GM11168 (cell line): ENCODE measurements at regions not wholly inside any gene's neighbourhood (a gene's known extent, or its start where the extent isn't known, plus 50 kb on each side); places are given as distances from the start of the nearest gene placed in this dataset.

Experiments
- in situ Hi-C: fragments of 300-500 bp; cut with MboI; formaldehyde crosslinking; loops from one replicate; pipeline ENCODE4 v1.12.0; 2022; ENCODE audit warnings: low sequenced_read_pairs; ENCODE audit not compliant: unreplicated experiment

- in situ Hi-C loops: no loop called here
Observed at GRCh38 chr6:44629636-44630035, 242.1 kb downstream of the CDC5L start.

- in situ Hi-C loops: no loop called here
Observed at GRCh38 chr6:44630125-44631028, 242.9 kb downstream of the CDC5L start.

DNA sequence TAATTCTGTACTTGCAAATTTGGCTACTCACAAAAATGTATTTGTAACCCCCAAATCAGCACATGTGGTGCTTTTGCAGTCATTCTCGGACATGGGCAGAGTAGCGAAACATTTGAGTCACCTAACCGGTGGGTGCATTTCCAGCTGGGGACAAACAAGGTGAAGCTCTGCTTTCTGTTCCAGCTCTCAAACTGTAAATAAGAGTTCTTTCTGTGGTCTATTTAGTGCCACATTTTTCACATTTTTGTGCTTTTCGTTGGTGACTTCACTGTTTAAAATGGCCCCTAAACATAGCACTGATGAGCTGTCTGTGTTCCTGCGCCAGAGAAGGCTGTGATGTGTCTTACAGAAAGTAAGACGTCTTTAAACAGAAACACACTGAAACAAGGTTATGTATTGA lies 244.5 kb downstream of the CDC5L start:
- in situ Hi-C loops: no loop called here

DNA sequence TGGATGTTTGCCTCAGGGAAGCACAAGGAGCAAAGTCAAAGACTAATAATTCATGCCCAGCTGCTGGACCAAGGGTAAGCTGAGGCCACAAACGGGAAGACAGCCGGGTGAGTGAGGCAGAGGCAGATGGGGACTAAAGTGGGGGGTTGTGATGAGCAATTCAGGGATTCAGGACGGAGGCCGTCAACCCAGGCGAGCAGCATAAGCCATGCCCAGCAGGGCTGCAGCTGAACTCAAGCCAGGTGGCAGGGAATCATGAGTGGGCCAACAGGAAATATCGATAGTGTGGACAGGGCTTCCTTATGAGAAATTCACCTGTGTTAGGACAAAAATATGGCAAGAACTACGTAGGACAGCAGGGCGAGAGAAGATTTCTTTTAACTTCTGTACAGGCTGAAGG lies 246.8 kb downstream of the CDC5L start:
- in situ Hi-C loops: no loop called here

GRCh38 chr6:44635486-44635885 lies 248.0 kb downstream of the CDC5L start:
- in situ Hi-C loops: no loop called here

GRCh38 chr6:44636561-44637248 lies 249.2 kb downstream of the CDC5L start:
- in situ Hi-C loops: no loop called here

- in situ Hi-C loops: loop anchor here (10.0 kb wide), 1 partner anchor 167 kb away; no protein-coding TSS in a partner anchor
Observed at GRCh38 chr6:44641344-44642031, 254.0 kb downstream of the CDC5L start.

DNA sequence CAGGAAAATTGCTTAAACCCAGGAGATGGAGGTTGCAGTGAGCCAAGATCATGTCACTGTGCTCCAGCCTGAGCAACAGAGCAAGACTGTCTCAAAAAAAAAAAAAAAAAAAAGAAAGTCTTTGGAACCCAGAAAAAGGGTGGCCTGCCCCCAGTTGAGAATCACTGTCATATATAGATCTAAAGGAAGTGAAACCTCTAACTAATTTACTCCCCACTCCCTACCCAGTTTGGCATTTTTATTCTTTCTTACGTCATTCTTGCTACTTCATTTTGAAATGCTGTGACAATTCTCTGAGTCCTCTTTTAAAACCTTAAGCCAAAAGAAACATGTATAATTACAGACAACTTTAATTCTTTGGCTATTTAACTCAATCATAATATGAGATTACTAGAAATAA lies 254.8 kb downstream of the CDC5L start:
- in situ Hi-C loops: loop anchor here (10.0 kb wide), 1 partner anchor 168 kb away; no protein-coding TSS in a partner anchor

DNA sequence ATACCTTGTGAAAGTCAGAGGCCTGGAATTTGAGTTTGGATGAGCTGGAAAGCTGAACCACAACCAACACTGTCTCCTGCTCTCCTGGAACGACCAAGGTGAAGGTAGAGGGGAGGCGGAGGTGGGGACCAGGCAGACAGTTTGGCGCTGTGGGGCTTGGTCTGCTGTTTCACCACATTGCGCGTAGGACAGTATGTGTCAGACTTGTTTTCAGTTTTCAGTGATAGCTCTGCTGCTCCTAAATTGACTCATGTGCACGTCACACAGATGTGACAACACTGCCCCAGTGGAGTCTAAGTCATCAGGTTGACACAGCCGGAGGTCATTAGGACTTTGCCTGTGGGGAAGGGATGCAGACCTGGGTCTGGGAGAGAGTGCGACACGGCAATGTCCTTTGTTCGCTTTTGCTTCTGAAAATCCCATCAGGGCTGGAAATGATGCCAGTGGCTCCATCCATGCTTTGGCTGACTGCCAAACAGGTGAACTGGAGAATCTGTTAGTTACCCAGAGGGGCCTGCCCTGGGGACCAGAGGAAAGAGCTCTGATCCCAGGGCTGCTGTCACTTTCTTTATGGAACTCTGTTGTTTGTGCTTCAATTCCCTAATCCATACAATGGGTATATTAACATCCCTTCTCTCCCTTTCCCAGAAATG lies 255.5 kb downstream of the CDC5L start:
- in situ Hi-C loops: loop anchor here (10.0 kb wide), 1 partner anchor 168 kb away; no protein-coding TSS in a partner anchor

GRCh38 chr6:44645276-44645675 lies 257.8 kb downstream of the CDC5L start:
- in situ Hi-C loops: loop anchor here (10.0 kb wide), 1 partner anchor 170 kb away; no protein-coding TSS in a partner anchor

DNA sequence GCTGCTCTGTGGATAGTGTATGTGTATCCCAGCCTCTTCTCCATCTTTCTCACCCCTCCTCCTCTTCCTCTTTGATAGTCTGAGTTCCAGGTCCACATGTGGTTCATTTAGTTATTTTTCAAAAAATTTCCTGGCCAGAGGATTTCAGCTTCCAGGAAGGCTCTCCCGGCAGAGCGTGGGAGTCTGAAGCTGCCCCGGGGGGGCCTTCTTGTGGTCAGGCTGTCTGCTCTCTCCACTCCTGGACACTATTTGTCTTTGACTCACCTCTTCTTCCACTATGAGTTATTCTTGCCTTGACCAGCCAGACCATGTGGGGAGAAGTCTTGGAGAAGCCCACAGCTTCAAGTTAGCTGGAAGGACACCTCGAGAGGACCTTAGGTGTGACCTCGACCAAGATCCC lies 258.8 kb downstream of the CDC5L start:
- in situ Hi-C loops: loop anchor here (10.0 kb wide), 1 partner anchor 172 kb away; no protein-coding TSS in a partner anchor

DNA sequence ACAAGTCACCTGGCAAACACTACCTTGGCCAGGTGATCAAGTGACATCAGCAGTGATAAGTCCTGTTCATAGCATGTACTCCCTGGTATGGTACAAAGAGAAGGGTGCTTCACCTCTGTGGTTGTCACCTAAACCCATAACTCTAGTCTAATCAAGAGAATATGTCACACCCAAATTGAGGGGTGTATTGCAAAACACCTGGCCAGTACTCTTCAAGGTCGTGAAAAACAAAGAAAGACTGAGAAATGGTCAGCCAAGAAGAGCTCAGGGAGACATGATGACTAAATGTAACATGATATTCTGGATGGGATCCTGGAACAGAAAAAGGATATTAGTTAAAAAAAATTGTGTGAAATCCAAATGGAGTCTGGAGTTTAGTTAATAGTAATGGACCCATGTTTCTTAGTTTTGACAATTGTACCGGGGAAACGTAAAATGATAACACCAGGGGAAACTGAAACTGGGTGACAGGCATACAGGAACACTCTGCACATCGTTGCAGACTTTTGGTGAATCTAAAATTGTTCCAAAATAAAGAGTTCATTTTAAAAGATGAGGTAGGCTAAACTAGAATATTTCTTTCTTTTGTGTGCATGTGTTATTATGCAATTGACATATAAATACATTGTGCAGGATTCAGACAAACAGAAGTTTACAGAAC lies 262.0 kb downstream of the CDC5L start:
- in situ Hi-C loops: loop anchor here (10.0 to 25.0 kb wide), 3 partner anchors 175 to 1263 kb away; no protein-coding TSS in a partner anchor

GRCh38 chr6:44650495-44650894 lies 263.0 kb downstream of the CDC5L start:
- in situ Hi-C loops: loop anchor here (10.0 to 25.0 kb wide), 2 partner anchors 1064 to 1262 kb away; no protein-coding TSS in a partner anchor

DNA sequence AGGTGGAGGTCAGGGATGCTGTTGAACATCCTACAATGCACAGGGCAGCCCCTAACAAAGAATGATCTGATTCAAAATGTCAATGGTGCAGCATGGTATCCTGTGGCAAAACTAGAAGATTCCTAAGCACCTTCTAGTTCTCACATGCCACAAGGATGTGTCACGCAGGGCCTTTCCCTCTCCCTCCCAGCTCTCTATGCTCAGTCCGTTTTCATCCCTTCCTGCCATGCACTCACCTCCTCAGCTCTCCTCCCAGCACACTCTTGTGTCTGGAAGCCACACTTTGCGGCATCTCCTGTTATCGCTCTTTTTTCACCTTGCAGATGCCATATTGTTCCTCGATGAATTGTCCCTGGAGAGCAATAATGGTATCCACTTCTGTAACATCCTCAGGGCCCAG lies 263.4 kb downstream of the CDC5L start:
- in situ Hi-C loops: loop anchor here (10.0 to 25.0 kb wide), 2 partner anchors 1064 to 1261 kb away; no protein-coding TSS in a partner anchor

GRCh38 chr6:44651604-44652003 lies 264.1 kb downstream of the CDC5L start:
- in situ Hi-C loops: loop anchor here (10.0 to 25.0 kb wide), 2 partner anchors 1063 to 1261 kb away; no protein-coding TSS in a partner anchor

GRCh38 chr6:44652547-44652946 lies 265.0 kb downstream of the CDC5L start:
- in situ Hi-C loops: loop anchor here (10.0 to 25.0 kb wide), 2 partner anchors 1062 to 1260 kb away; no protein-coding TSS in a partner anchor

DNA sequence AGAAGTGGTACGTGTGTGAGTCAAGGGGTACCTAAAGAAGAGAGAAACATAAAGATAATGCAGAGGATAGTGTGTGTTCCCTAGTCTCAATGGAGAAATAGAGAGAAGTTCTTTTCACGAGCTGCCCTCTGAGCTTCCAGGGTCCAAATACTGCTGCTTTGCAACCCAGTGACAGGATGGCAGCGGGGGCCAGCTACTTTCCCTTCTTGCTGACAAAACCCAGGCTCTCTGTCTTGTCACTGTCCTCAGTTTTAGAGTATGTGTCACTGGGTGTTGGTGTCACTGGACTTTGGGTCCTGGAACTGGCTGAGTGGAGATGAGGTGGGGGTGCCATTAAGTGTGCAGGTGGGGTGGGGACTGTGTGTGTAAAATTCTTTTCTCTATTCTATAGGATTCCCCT lies 265.6 kb downstream of the CDC5L start:
- in situ Hi-C loops: loop anchor here (10.0 to 25.0 kb wide), 2 partner anchors 1062 to 1259 kb away; no protein-coding TSS in a partner anchor

DNA sequence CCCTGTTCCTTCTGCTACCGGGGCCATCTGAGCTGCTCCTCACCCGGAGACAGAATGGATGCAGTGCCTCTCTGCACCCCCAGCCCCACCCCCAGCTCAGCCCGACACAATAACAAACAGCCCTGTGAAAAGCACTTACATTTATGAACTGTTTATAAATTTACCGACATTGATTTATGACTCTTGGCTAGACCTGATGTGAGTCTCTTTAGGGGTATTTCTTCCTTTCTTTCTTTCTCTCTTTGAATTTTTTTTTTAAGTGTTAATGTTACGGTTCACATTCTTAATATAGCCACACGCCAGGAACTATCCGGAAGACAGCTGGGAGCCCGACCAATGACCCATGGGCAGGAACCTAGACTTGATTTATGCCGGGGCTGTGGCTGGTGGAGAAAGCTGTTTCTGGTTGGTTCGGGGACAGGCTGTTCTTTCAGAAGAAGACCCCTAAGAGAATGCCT lies 266.3 kb downstream of the CDC5L start:
- in situ Hi-C loops: loop anchor here (10.0 to 25.0 kb wide), 2 partner anchors 1061 to 1259 kb away; no protein-coding TSS in a partner anchor
